NB4 (cell line): ENCODE measurements at regions not wholly inside any gene's neighbourhood (a gene's known extent, or its start where the extent isn't known, plus 50 kb on each side); places are given as distances from the start of the nearest gene placed in this dataset.

ENCODE experiments used
- POLR2A ChIP-seq: IDR thresholded peaks from 2 replicates; pipeline ENCODE4 v1.6.1; 2011; ENCODE audit warnings: mild to moderate bottlenecking; ENCODE audit not compliant: insufficient read length; ENCODE audit errors: extremely low read depth
- TF ChIP-seq, protein P1 (sequence below): IDR thresholded peaks from one replicate; pipeline ENCODE4 v1.5.1; 2012; ENCODE audit warnings: low read depth, low read length

- TF ChIP-seq, protein P1, sequence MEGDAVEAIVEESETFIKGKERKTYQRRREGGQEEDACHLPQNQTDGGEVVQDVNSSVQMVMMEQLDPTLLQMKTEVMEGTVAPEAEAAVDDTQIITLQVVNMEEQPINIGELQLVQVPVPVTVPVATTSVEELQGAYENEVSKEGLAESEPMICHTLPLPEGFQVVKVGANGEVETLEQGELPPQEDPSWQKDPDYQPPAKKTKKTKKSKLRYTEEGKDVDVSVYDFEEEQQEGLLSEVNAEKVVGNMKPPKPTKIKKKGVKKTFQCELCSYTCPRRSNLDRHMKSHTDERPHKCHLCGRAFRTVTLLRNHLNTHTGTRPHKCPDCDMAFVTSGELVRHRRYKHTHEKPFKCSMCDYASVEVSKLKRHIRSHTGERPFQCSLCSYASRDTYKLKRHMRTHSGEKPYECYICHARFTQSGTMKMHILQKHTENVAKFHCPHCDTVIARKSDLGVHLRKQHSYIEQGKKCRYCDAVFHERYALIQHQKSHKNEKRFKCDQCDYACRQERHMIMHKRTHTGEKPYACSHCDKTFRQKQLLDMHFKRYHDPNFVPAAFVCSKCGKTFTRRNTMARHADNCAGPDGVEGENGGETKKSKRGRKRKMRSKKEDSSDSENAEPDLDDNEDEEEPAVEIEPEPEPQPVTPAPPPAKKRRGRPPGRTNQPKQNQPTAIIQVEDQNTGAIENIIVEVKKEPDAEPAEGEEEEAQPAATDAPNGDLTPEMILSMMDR, result no peak
- TF ChIP-seq POLR2A, result no peak
These were observed 77.2 kb upstream of the PCBD1 start for GRCh38 chr10:70965566-70965965.
